GM21515 (cell line): ENCODE measurements at regions not wholly inside any gene's neighbourhood (a gene's known extent, or its start where the extent isn't known, plus 50 kb on each side); places are given as distances from the start of the nearest gene placed in this dataset.
"Not testable (repeated sequence)": the region's sequence is repeated elsewhere in the genome, so short reads cannot be mapped to it uniquely, and the experiment has no call there.

ENCODE experiments used
- ATAC-seq: cut with Tn5 transposase; IDR thresholded peaks from one replicate; pipeline ENCODE4 v1.9.1; 2021; ENCODE audit not compliant: unreplicated experiment

- no peak for ATAC-seq
These were observed 182.2 kb downstream of the IGLL1 start for GRCh38 chr22:23397613-23398567.

DNA sequence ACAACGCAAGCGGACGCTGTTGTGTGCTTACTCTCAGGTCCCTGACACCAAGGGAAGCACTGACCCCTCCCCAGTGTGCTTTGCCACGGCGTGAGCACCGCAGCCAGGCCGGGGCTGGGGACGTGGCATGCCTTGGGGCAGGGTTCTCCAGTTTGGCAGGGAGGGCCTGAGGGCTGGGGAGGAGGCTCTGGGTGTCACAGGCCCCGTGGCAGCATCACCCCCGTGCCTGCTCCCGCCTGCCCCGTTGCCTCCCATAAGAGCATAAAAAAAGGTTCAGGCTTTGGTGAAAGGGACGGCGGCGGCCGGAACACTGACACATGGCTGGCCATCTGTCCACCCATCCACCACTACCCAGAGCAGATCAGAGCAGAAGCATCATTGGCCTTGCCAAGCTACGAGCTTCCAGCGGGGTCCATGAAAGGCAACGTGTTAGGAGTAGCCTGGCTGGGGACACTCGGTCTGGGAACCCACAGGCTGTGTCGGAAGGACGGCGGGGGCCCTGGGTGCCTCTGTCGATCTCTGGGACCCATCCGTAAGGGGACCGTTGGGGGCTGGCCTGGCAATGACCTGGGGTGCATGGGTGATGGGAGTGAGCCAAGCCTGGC, 183.0 kb downstream of the IGLL1 start:
- ATAC-seq = no peak

- ATAC-seq = no peak
These were observed 183.6 kb downstream of the IGLL1 start for GRCh38 chr22:23396362-23397007.

- no peak for ATAC-seq
These were observed 184.3 kb downstream of the IGLL1 start for GRCh38 chr22:23395530-23396361.

DNA sequence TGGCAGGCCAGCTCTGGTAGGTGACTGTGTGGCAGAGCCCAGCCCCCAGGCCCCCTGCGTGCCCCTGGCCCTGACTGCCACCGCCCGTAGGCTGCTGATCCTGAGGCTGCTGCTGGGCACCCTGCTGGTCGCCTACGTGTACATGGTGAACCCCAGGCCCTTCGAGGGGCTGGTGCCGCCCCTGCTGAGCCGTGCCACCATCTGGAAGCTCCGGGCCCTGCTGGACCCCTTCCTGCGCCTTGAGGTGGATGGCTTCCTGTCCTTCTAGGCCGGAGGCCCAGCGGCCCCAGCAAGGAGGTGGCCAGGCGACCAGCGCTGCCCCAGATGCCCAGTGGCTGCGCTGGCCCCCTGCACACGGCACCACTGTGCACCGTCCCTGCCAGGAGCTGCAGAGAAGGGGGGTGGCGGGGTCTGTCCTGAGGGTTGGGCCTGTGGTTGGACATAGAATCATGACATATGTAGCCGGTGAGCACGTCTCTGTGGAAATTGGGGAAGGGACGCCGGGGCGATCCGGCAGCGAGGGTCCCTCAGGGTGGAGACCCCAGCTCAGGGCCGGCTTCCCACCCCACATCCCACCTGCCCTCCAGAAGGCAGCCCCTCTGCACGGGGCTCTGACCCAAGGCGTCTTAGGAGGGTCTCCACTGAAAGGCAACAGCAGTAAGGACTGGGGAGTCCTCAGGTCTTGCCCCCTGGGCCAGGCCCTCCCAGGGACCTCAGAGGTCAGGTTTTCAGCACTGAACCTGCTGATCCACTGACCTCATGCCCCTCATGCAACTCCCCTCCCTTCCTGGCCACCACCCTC, 185.4 kb downstream of the IGLL1 start:
- no peak for ATAC-seq

- ATAC-seq = no peak
These were observed 186.3 kb downstream of the IGLL1 start for GRCh38 chr22:23393721-23394320.

- not testable (repeated sequence) for ATAC-seq
These were observed 186.9 kb downstream of the IGLL1 start for GRCh38 chr22:23393199-23393598.

DNA sequence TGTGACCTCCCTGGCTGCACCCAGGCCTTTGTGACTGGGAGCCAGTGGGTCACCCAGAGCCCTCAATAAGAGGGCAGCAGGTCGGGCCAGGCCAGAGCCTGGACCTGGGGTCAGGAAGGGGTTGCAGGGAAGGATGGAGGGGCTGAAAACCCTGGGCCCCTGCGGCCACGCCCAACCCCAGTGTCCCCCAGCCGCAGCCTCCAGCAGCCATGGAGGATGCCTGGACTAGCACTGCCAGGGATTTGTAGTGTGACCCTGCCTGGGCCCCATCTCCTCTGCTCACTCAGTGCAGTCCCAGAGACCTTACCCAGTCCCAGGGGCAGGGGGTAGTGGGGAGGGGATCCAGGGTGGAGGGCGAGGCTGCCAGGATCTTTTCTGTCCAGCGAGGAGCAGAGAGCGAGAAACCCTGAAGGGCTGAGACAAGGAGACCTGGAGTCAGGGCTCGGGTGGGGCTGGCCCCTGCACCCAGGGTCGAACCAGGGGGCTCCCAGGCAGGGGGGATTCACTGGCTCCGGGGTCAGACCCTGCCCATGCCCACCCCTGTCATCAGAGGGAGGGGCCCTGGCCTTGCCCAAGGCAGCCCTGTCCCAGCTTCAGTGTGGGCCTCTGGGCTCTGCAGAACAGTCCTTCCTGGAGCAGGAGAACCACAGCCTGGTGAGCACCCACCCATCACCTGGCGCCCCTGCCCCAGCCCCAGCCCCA, 187.5 kb downstream of the IGLL1 start:
- no peak for ATAC-seq

GRCh38 chr22:23391022-23391421, 189.1 kb downstream of the IGLL1 start:
- ATAC-seq = no peak

GRCh38 chr22:23389271-23390071, 190.6 kb downstream of the IGLL1 start:
- no peak for ATAC-seq

DNA sequence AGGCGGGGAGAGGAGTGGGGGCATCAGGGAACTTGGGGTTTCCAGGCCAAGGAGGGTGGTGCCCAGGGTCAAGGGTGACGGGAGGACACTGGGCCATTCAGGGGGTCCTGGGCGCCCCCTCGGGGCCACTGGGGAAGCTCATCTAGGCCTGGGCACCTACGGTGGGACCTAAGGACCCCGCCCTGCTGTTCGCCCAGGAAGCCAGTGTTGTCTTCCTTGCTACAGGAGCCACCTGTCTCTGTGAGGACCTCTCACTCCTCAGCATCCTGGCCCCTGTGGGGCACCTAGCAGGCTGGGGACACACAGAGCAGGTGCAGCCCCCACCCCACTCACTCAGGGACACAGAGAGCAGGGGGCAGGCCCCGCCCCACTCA, 191.6 kb downstream of the IGLL1 start:
- ATAC-seq = no peak

GRCh38 chr22:23387827-23388516, 192.1 kb downstream of the IGLL1 start:
- no peak for ATAC-seq

- no peak for ATAC-seq
These were observed 193.1 kb downstream of the IGLL1 start for GRCh38 chr22:23386822-23387580.

DNA sequence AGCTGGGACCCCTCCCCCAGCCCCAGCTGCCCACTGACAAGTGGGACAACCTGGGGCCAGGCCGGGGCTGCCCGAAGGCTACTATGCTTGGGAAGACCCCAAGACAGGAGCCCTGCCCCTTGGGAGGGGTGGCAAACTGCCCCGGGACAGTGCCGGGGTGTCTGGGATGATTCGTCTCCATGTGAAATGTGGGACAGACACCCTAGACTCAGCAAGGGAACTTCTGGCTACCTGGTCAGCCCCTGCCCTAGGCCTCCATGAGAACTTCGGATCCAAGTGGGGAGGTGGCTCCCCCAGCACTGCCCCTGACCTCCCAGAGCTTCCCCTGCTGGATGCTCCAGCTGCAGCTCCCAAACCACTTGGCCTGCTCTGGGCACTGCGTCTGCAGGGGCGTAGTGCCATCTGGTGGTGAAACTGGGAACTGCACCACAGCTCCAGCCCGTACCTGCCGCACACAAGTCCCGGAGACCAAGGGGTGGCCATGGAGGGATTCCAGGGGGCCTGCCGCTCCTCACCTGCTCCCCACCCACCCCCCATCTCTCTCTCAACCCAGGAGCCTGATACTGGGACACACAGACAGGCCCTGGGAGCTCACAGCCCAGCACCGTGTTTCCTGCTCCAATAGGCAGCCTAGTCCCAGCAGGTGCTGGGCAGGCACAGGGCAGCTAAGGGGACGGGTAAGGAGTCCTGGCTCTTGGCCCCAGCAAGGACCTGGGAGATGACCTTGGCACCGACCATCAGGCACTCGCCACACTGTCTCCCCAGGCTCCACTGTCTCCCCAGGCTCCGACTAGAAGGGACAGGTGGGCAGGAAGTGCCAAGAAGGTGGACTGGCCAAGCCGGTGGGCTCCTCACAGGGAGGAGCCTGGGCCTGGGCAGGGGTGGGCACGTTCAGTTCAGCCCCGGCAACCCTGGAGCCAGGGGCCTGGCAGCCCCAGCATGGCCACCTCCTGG, 194.1 kb downstream of the IGLL1 start:
- ATAC-seq = no peak

GRCh38 chr22:23384923-23385677, 195.0 kb downstream of the IGLL1 start:
- ATAC-seq = no peak
